ENCODE measurements at regions not wholly inside any gene's neighbourhood (a gene's known extent, or its start where the extent isn't known, plus 50 kb on each side); places are given as distances from the start of the nearest gene placed in this dataset.

- no peak for FAIRE-seq
- no peak for DNase-seq (ENCODE audit: insufficient read length)
- no peak for TF ChIP-seq TAF1 (IDR thresholded peaks at IDR 0.05; ENCODE audit: borderline replicate concordance, low read depth, low read length)
- no peak for TF ChIP-seq POLR2AphosphoS5 (IDR thresholded peaks at IDR 0.05; ENCODE audit: low read depth, low read length)
Measured at GRCh38 chr2:120596990-120597594, 138.6 kb upstream of the GLI2 start.

- DNase-seq (ENCODE audit: insufficient read length) (no peak), FAIRE-seq (no peak)
- TF ChIP-seq TAF1 (IDR thresholded peaks at IDR 0.05; ENCODE audit: borderline replicate concordance, low read depth, low read length) (no peak), POLR2AphosphoS5 (IDR thresholded peaks at IDR 0.05; ENCODE audit: low read depth, low read length) (no peak), POLR2A (IDR thresholded peaks at IDR 0.05; ENCODE audit: low read depth, low read length) (no peak)
Measured at GRCh38 chr2:120597595-120598193, 138.0 kb upstream of the GLI2 start.

GRCh38 chr2:120598416-120598815, 137.3 kb upstream of the GLI2 start:
- no peak for TF ChIP-seq POLR2AphosphoS5 (IDR thresholded peaks at IDR 0.05; ENCODE audit: low read depth, low read length)
- FAIRE-seq, result no peak
- no peak for DNase-seq (ENCODE audit: insufficient read length)

GRCh38 chr2:120599072-120599471, 136.6 kb upstream of the GLI2 start:
- no peak for DNase-seq (ENCODE audit: insufficient read length)
- TF ChIP-seq POLR2A (IDR thresholded peaks at IDR 0.05; ENCODE audit: low read depth, low read length), result no peak
- no peak for TF ChIP-seq TAF1 (IDR thresholded peaks at IDR 0.05; ENCODE audit: borderline replicate concordance, low read depth, low read length)
- no peak for TF ChIP-seq POLR2AphosphoS5 (IDR thresholded peaks at IDR 0.05; ENCODE audit: low read depth, low read length)
- no peak for FAIRE-seq

- FAIRE-seq (no peak), DNase-seq (ENCODE audit: insufficient read length) (no peak)
- TF ChIP-seq TAF1 (IDR thresholded peaks at IDR 0.05; ENCODE audit: borderline replicate concordance, low read depth, low read length), result no peak
- TF ChIP-seq POLR2AphosphoS5 (IDR thresholded peaks at IDR 0.05; ENCODE audit: low read depth, low read length), result no peak
- no peak for TF ChIP-seq POLR2A (IDR thresholded peaks at IDR 0.05; ENCODE audit: low read depth, low read length)
Measured at GRCh38 chr2:120599656-120600055, 136.0 kb upstream of the GLI2 start.

GRCh38 chr2:120600335-120600734, 135.3 kb upstream of the GLI2 start:
- DNase-seq (ENCODE audit: insufficient read length) (no peak), FAIRE-seq (no peak)
- no peak for TF ChIP-seq TAF1 (IDR thresholded peaks at IDR 0.05; ENCODE audit: borderline replicate concordance, low read depth, low read length)
- no peak for TF ChIP-seq POLR2A (IDR thresholded peaks at IDR 0.05; ENCODE audit: low read depth, low read length)
- no peak for TF ChIP-seq POLR2AphosphoS5 (IDR thresholded peaks at IDR 0.05; ENCODE audit: low read depth, low read length)

- FAIRE-seq (no peak), DNase-seq (ENCODE audit: insufficient read length) (no peak)
- TF ChIP-seq POLR2A (IDR thresholded peaks at IDR 0.05; ENCODE audit: low read depth, low read length) (no peak), POLR2AphosphoS5 (IDR thresholded peaks at IDR 0.05; ENCODE audit: low read depth, low read length) (no peak), TAF1 (IDR thresholded peaks at IDR 0.05; ENCODE audit: borderline replicate concordance, low read depth, low read length) (no peak)
Measured at GRCh38 chr2:120600786-120601185, 134.9 kb upstream of the GLI2 start.

- TF ChIP-seq TAF1 (IDR thresholded peaks at IDR 0.05; ENCODE audit: borderline replicate concordance, low read depth, low read length) (no peak), POLR2AphosphoS5 (IDR thresholded peaks at IDR 0.05; ENCODE audit: low read depth, low read length) (no peak), POLR2A (IDR thresholded peaks at IDR 0.05; ENCODE audit: low read depth, low read length) (no peak)
- DNase-seq (ENCODE audit: insufficient read length) (no peak), FAIRE-seq (no peak)
Measured at GRCh38 chr2:120601566-120601965, 134.1 kb upstream of the GLI2 start.

- DNase-seq (ENCODE audit: insufficient read length) (no peak), FAIRE-seq (no peak)
- TF ChIP-seq POLR2AphosphoS5 (IDR thresholded peaks at IDR 0.05; ENCODE audit: low read depth, low read length) (no peak), POLR2A (IDR thresholded peaks at IDR 0.05; ENCODE audit: low read depth, low read length) (no peak), TAF1 (IDR thresholded peaks at IDR 0.05; ENCODE audit: borderline replicate concordance, low read depth, low read length) (no peak)
Measured at GRCh38 chr2:120602251-120602650, 133.4 kb upstream of the GLI2 start.

GRCh38 chr2:120604767-120605166, 130.9 kb upstream of the GLI2 start:
- DNase-seq (ENCODE audit: insufficient read length) (no peak), FAIRE-seq (no peak)
- TF ChIP-seq POLR2A (IDR thresholded peaks at IDR 0.05; ENCODE audit: low read depth, low read length), result no peak
- TF ChIP-seq POLR2AphosphoS5 (IDR thresholded peaks at IDR 0.05; ENCODE audit: low read depth, low read length), result no peak
- TF ChIP-seq TAF1 (IDR thresholded peaks at IDR 0.05; ENCODE audit: borderline replicate concordance, low read depth, low read length), result no peak

- no peak for DNase-seq (ENCODE audit: insufficient read length)
- no peak for FAIRE-seq
- TF ChIP-seq POLR2AphosphoS5 (IDR thresholded peaks at IDR 0.05; ENCODE audit: low read depth, low read length), result no peak
- TF ChIP-seq TAF1 (IDR thresholded peaks at IDR 0.05; ENCODE audit: borderline replicate concordance, low read depth, low read length), result no peak
Measured at GRCh38 chr2:120605231-120605935, 130.3 kb upstream of the GLI2 start.

GRCh38 chr2:120606280-120606679, 129.4 kb upstream of the GLI2 start:
- DNase-seq (ENCODE audit: insufficient read length), result no peak
- TF ChIP-seq POLR2A (IDR thresholded peaks at IDR 0.05; ENCODE audit: low read depth, low read length), result no peak
- TF ChIP-seq POLR2AphosphoS5 (IDR thresholded peaks at IDR 0.05; ENCODE audit: low read depth, low read length), result no peak
- TF ChIP-seq TAF1 (IDR thresholded peaks at IDR 0.05; ENCODE audit: borderline replicate concordance, low read depth, low read length), result no peak
- FAIRE-seq, result no peak
